22Rv1 (cell line): ENCODE measurements at regions not wholly inside any gene's neighbourhood (a gene's known extent, or its start where the extent isn't known, plus 50 kb on each side); places are given as distances from the start of the nearest gene placed in this dataset.
"Not testable (repeated sequence)": the region's sequence is repeated elsewhere in the genome, so short reads cannot be mapped to it uniquely, and the experiment has no call there.

Experiments
- CTCF ChIP-seq: fragments of 450-650 bp; IDR thresholded peaks from 2 replicates; pipeline ENCODE4 v1.5.1; 2017; ENCODE audit warnings: mild to moderate bottlenecking
- ZFX ChIP-seq: fragments of 450-650 bp; IDR thresholded peaks from 2 replicates; pipeline ENCODE4 v1.6.1; 2017; ENCODE audit warnings: antibody characterized with exemption, borderline replicate concordance

- not testable (repeated sequence) for TF ChIP-seq CTCF, ZFX
These were observed 132.9 kb downstream of the FAM72B start for GRCh38 chr1:121051161-121051790.
